Upper lobe of left lung (tissue), 6 donors: ENCODE measurements at regions not wholly inside any gene's neighbourhood (a gene's known extent, or its start where the extent isn't known, plus 50 kb on each side); places are given as distances from the start of the nearest gene placed in this dataset.

Source experiments
- ATAC-seq, 2 donors: fragments of 200-7000 bp; cut with Tn5 transposase; one replicate each; pipeline ENCODE4 v1.9.1; 2022; ENCODE audit warnings: mild to moderate bottlenecking in 2 of 2, moderate library complexity in 2 of 2; ENCODE audit not compliant: low FRiP score in 2 of 2
- DNase-seq, 2 donors: peaks; one replicate each; pipeline ENCODE4 v3.0.0-alpha.2; 2019 to 2020
- H3K27ac ChIP-seq, 4 donors: fragments of 200-600 bp; sonication (generic); one replicate each; pipeline ENCODE4 v1.5.1; 2016 to 2019
- H3K27me3 ChIP-seq, 4 donors: fragments of 200-600 bp; sonication (generic); one replicate each; pipeline ENCODE4 v1.5.1; 2017 to 2019
- H3K36me3 ChIP-seq, 4 donors: fragments of 200-600 bp; sonication (generic); one replicate each; pipeline ENCODE4 v1.5.1; 2016 to 2019
- H3K4me1 ChIP-seq, 4 donors: fragments of 200-600 bp; sonication (generic); one replicate each; pipeline ENCODE4 v1.5.1; 2018 to 2019
- H3K4me3 ChIP-seq, 4 donors: fragments of 200-600 bp; sonication (generic); one replicate each; pipeline ENCODE4 v1.5.1; 2017 to 2019; ENCODE audit warnings: mild to moderate bottlenecking in 2 of 4, moderate library complexity in 1 of 4
- H3K9me3 ChIP-seq, 4 donors: fragments of 200-600 bp; sonication (generic); one replicate each; pipeline ENCODE4 v1.5.1; 2018 to 2019
- CTCF ChIP-seq, 6 experiments: fragments of 450-650 bp in 4 of 6; fragments of 200-600 bp in 2 of 6; sonication (generic) in 2 of 6; IDR thresholded peaks; one replicate each; pipeline ENCODE4 v1.5.1; 2016 to 2019; ENCODE audit warnings: antibody characterized with exemption in 6 of 6
- EP300 ChIP-seq, 4 donors: sonication (generic); formaldehyde crosslinking; IDR thresholded peaks; one replicate each; pipeline ENCODE4 v1.5.1; 2017; ENCODE audit warnings: antibody characterized with exemption in 4 of 4, control low read depth in 2 of 4
- POLR2A ChIP-seq, 4 donors: fragments of 450-650 bp; IDR thresholded peaks; one replicate each; pipeline ENCODE4 v1.5.1; 2016 to 2017; ENCODE audit warnings: antibody characterized with exemption in 4 of 4, mild to moderate bottlenecking in 2 of 4
- POLR2AphosphoS5 ChIP-seq, 2 donors: sonication (generic); formaldehyde crosslinking; IDR thresholded peaks; one replicate each; pipeline ENCODE4 v1.5.1; 2017; ENCODE audit warnings: antibody characterized with exemption in 2 of 2
- WGBS, 2 donors: methylation state at CpG; one replicate each; pipeline ENCODE4 v1.1.5; 2017 to 2018; 5-methylcytosine and 5-hydroxymethylcytosine counted together
- donor health status: DM: no; HTN: no; CAD: no; lungs with moderate emphysema.
- donor health status: DM: no; HTN: yes; CAD: no; lungs with severe emphysema.

- H3K4me1 ChIP-seq: peaks cover 0 to 13% (median 0%) of the 10 kb centered on the region in 4 donors
- ATAC-seq: no peak
- H3K27ac ChIP-seq: no peak overlapping the region
- TF ChIP-seq POLR2A (IDR thresholded peaks at IDR 0.05): no peak
- no peak for TF ChIP-seq EP300 (IDR thresholded peaks at IDR 0.05)
- TF ChIP-seq CTCF (IDR thresholded peaks at IDR 0.05): no peak
- TF ChIP-seq POLR2AphosphoS5 (IDR thresholded peaks at IDR 0.05): no peak
- no peak for DNase-seq
- H3K4me3 ChIP-seq: no peak overlapping the region
- no peaks in the 10 kb centered on the region for H3K36me3 ChIP-seq
- peaks cover 0 to 3% (median 1%) of the 10 kb centered on the region in 4 donors for H3K9me3 ChIP-seq
- H3K27me3 ChIP-seq: no peaks in the 10 kb centered on the region
- WGBS, 2 donors: 90 to 92% methylated on average over 5 of the region's 5 CpGs
Observed at GRCh38 chr4:185883591-185883990, 71.6 kb upstream of the SORBS2 start.

DNA sequence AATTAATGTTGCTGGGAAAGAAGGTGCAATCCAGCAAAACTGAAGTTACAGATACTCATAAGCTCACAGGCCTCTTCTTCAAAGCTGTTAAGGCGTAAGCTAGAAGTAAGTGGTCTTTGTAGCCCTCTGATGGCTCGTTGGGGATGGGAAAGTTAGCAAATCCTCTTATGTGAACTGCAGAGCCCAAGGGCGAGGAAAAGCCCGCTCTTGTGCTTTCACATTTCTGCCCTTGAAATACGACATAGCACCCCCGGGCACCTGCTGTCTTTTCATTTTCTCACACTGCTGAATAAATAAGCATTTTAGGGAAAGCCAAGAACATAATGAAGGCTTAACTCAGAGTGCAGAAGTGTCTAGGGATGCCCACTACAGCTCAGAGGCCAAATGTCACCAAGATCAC, 73.1 kb upstream of the SORBS2 start:
- Histone ChIP-seq H3K9me3 (peaks cover 0 to 3% (median 1%) of the 10 kb centered on the region in 4 donors), H3K27ac (no peak overlapping the region), H3K4me1 (peaks cover 0 to 10% (median 0%) of the 10 kb centered on the region in 4 donors), H3K36me3 (no peaks in the 10 kb centered on the region), H3K4me3 (no peak overlapping the region), H3K27me3 (no peaks in the 10 kb centered on the region)
- DNase-seq (no peak), ATAC-seq (no peak)
- WGBS, 2 donors: 80 to 90% methylated on average over 6 of the region's 6 CpGs
- TF ChIP-seq CTCF (IDR thresholded peaks at IDR 0.05): no peak
- TF ChIP-seq EP300 (IDR thresholded peaks at IDR 0.05): no peak
- no peak for TF ChIP-seq POLR2A (IDR thresholded peaks at IDR 0.05)
- TF ChIP-seq POLR2AphosphoS5 (IDR thresholded peaks at IDR 0.05): no peak

DNA sequence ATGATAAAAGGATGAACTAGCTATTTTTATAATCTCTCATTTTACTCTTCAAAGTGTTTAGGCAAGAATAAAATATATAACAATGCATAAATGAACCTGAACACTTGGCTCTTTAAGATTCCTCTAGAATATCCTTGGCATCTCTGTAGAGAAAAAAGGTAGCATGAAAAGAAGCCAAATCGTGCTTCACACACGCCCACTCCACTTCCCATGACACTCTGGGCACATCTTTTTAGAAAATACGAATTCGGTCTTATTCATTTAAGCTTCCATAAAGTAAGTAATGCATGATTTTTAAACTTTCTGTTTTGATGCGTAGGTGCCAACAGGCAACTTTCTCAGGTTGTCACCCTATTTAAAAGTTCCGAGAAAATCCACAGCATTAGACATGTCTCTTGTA, 73.6 kb upstream of the SORBS2 start:
- peaks cover 0 to 5% (median 0%) of the 10 kb centered on the region in 4 donors for H3K4me1 ChIP-seq
- ATAC-seq (no peak), DNase-seq (no peak)
- no peaks in the 10 kb centered on the region for H3K27me3 ChIP-seq
- H3K4me3 ChIP-seq: no peak overlapping the region
- no peak overlapping the region for H3K27ac ChIP-seq
- H3K36me3 ChIP-seq: no peaks in the 10 kb centered on the region
- TF ChIP-seq POLR2AphosphoS5 (IDR thresholded peaks at IDR 0.05) (no peak), CTCF (IDR thresholded peaks at IDR 0.05) (no peak), EP300 (IDR thresholded peaks at IDR 0.05) (no peak), POLR2A (IDR thresholded peaks at IDR 0.05) (no peak)
- peaks cover 0 to 3% (median 1%) of the 10 kb centered on the region in 4 donors for H3K9me3 ChIP-seq
- 81 to 88% methylated on average over 6 of the region's 6 CpGs for WGBS, 2 donors

- H3K27ac ChIP-seq: no peak overlapping the region
- no peak overlapping the region for H3K4me3 ChIP-seq
- H3K9me3 ChIP-seq: peaks cover 0 to 3% (median 1%) of the 10 kb centered on the region in 4 donors
- no peaks in the 10 kb centered on the region for H3K4me1 ChIP-seq
- no peaks in the 10 kb centered on the region for H3K27me3 ChIP-seq
- 70 to 73% methylated on average over 15 of the region's 15 CpGs for WGBS, 2 donors
- H3K36me3 ChIP-seq: no peaks in the 10 kb centered on the region
- no peak for ATAC-seq
- no peak for DNase-seq
- TF ChIP-seq CTCF (IDR thresholded peaks at IDR 0.05) (no peak), EP300 (IDR thresholded peaks at IDR 0.05) (no peak), POLR2AphosphoS5 (IDR thresholded peaks at IDR 0.05) (no peak), POLR2A (IDR thresholded peaks at IDR 0.05) (no peak)
Observed at GRCh38 chr4:185886832-185887524, 75.0 kb upstream of the SORBS2 start.

DNA sequence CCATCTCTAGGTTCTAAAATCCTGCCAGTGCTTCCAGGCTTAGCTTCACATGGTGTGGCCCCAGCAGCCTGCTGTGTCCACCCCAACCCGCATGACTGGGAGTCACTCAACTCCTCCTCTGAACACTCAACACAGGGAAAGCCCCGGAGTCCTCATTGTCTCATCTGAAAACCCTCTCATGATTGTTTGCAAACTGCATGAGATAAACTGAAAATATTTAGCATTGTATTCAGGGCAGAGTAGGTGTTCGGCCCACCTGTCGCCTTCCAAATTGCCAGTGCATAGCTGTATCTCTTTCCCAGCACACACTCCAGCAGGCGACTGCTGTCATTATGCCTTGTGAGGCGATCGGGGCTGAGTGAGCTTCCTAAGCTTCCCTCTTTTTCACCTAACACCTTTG, 76.7 kb upstream of the SORBS2 start:
- no peak for DNase-seq
- WGBS, 2 donors: 93 to 97% methylated on average over 7 of the region's 7 CpGs
- Histone ChIP-seq H3K27ac (no peak overlapping the region), H3K4me3 (no peak overlapping the region), H3K36me3 (no peaks in the 10 kb centered on the region), H3K27me3 (no peaks in the 10 kb centered on the region), H3K4me1 (no peaks in the 10 kb centered on the region), H3K9me3 (peaks cover 0 to 3% (median 1%) of the 10 kb centered on the region in 4 donors)
- TF ChIP-seq POLR2A (IDR thresholded peaks at IDR 0.05) (no peak), CTCF (IDR thresholded peaks at IDR 0.05) (no peak), POLR2AphosphoS5 (IDR thresholded peaks at IDR 0.05) (no peak), EP300 (IDR thresholded peaks at IDR 0.05) (no peak)
- no peak for ATAC-seq
